Uterus (tissue), 2 donors: ENCODE measurements at regions not wholly inside any gene's neighbourhood (a gene's known extent, or its start where the extent isn't known, plus 50 kb on each side); places are given as distances from the start of the nearest gene placed in this dataset.

Experiments
- CTCF ChIP-seq, 4 experiments: fragments of 200-600 bp in 2 of 4; fragments of 450-650 bp in 2 of 4; sonication (generic) in 2 of 4; IDR thresholded peaks; one replicate each; pipeline ENCODE4 v1.5.1; 2016 to 2019; ENCODE audit warnings: antibody characterized with exemption in 4 of 4, mild to moderate bottlenecking in 2 of 4, moderate library complexity in 1 of 4
- POLR2A ChIP-seq, 2 donors: fragments of 450-650 bp; IDR thresholded peaks; one replicate each; pipeline ENCODE4 v1.6.1; 2016; ENCODE audit warnings: antibody characterized with exemption in 2 of 2, mild to moderate bottlenecking in 1 of 2, moderate library complexity in 1 of 2

- TF ChIP-seq POLR2A (IDR thresholded peaks at IDR 0.05): no peak
- TF ChIP-seq CTCF (IDR thresholded peaks at IDR 0.05): no peak
Measured at GRCh38 chr15:98169551-98169950, 209.0 kb downstream of the ARRDC4 start.
